ENCODE measurements at regions not wholly inside any gene's neighbourhood (a gene's known extent, or its start where the extent isn't known, plus 50 kb on each side); places are given as distances from the start of the nearest gene placed in this dataset.

GRCh38 chr7:121558288-121558687, 162.2 kb upstream of the FAM3C start:
- Histone ChIP-seq H3K4me3 (replicated peaks; ENCODE audit: insufficient read depth, low read length) (no peak overlapping the region), H3K27ac (replicated peaks) (no peak overlapping the region), H3K27me3 (ENCODE audit: insufficient read depth, poor library complexity, severe bottlenecking) (no peaks in the 10 kb centered on the region)
- no peak for TF ChIP-seq SPI1 (IDR thresholded peaks at IDR 0.05; ENCODE audit: borderline replicate concordance, low read depth)
- no peak for DNase-seq (ENCODE audit: low read depth in 1 of 2, low spot score in 1 of 2)

- Histone ChIP-seq H3K27ac (replicated peaks) (no peak overlapping the region), H3K27me3 (ENCODE audit: insufficient read depth, poor library complexity, severe bottlenecking) (no peaks in the 10 kb centered on the region), H3K4me3 (replicated peaks; ENCODE audit: insufficient read depth, low read length) (no peak overlapping the region)
- TF ChIP-seq GABPA (IDR thresholded peaks at IDR 0.05; ENCODE audit: low read depth): no peak
- TF ChIP-seq SPI1 (IDR thresholded peaks at IDR 0.05; ENCODE audit: borderline replicate concordance, low read depth): no peak
- DNase-seq (ENCODE audit: low read depth in 1 of 2, low spot score in 1 of 2): no peak
Measured at GRCh38 chr7:121557034-121557892, 161.2 kb upstream of the FAM3C start.

- DNase-seq (ENCODE audit: low read depth in 1 of 2, low spot score in 1 of 2): no peak
- no peak for TF ChIP-seq GABPA (IDR thresholded peaks at IDR 0.05; ENCODE audit: low read depth)
- no peak for TF ChIP-seq CTCF (IDR thresholded peaks at IDR 0.05; ENCODE audit: insufficient read depth, low read length)
- TF ChIP-seq REST (IDR thresholded peaks at IDR 0.05; ENCODE audit: insufficient replicate concordance, low read depth): no peak
- no peak overlapping the region for H3K27ac ChIP-seq (replicated peaks)
- H3K27me3 ChIP-seq (ENCODE audit: insufficient read depth, poor library complexity, severe bottlenecking): no peaks in the 10 kb centered on the region
- H3K4me3 ChIP-seq (replicated peaks; ENCODE audit: insufficient read depth, low read length): no peak overlapping the region
Measured at GRCh38 chr7:121555558-121555957, 159.4 kb upstream of the FAM3C start.

- Histone ChIP-seq H3K27ac (replicated peaks) (no peak overlapping the region), H3K4me3 (replicated peaks; ENCODE audit: insufficient read depth, low read length) (no peak overlapping the region), H3K27me3 (ENCODE audit: insufficient read depth, poor library complexity, severe bottlenecking) (peaks cover 2% of the 10 kb centered on the region)
- peak; percentile 6 to 14 for DNase-seq (ENCODE audit: low read depth in 1 of 2, low spot score in 1 of 2)
- TF ChIP-seq GABPA (IDR thresholded peaks at IDR 0.05; ENCODE audit: low read depth) (no peak), SPI1 (IDR thresholded peaks at IDR 0.05; ENCODE audit: borderline replicate concordance, low read depth) (no peak), CTCF (IDR thresholded peaks at IDR 0.05; ENCODE audit: insufficient read depth, low read length) (peak; percentile 49), REST (IDR thresholded peaks at IDR 0.05; ENCODE audit: insufficient replicate concordance, low read depth) (no peak), POLR2AphosphoS5 (IDR thresholded peaks at IDR 0.05; ENCODE audit: low read depth) (no peak)
Measured at GRCh38 chr7:121547544-121548092, 151.5 kb upstream of the FAM3C start.
